Erythroblast (primary cell): ENCODE measurements at regions not wholly inside any gene's neighbourhood (a gene's known extent, or its start where the extent isn't known, plus 50 kb on each side); places are given as distances from the start of the nearest gene placed in this dataset.

Source experiments
- GATA1 ChIP-seq: IDR thresholded peaks from 2 replicates; pipeline ENCODE4 v1.6.1; 2011; ENCODE audit warnings: low read depth, mild to moderate bottlenecking, control low read depth, low read length, moderate library complexity
- POLR2A ChIP-seq: IDR thresholded peaks from 2 replicates; pipeline ENCODE4 v1.6.1; 2011; ENCODE audit warnings: mild to moderate bottlenecking, low read length

GRCh38 chr16:17885659-17886207 lies 415.0 kb upstream of the XYLT1 start:
- TF ChIP-seq POLR2A (no peak), GATA1 (no peak)
